HG03060 (cell line): ENCODE measurements at regions not wholly inside any gene's neighbourhood (a gene's known extent, or its start where the extent isn't known, plus 50 kb on each side); places are given as distances from the start of the nearest gene placed in this dataset.

Experiments
- ATAC-seq: cut with Tn5 transposase; IDR thresholded peaks from one replicate; pipeline ENCODE4 v1.9.1; 2021; ENCODE audit warnings: low read depth, moderate number of reproducible peaks; ENCODE audit not compliant: unreplicated experiment

DNA sequence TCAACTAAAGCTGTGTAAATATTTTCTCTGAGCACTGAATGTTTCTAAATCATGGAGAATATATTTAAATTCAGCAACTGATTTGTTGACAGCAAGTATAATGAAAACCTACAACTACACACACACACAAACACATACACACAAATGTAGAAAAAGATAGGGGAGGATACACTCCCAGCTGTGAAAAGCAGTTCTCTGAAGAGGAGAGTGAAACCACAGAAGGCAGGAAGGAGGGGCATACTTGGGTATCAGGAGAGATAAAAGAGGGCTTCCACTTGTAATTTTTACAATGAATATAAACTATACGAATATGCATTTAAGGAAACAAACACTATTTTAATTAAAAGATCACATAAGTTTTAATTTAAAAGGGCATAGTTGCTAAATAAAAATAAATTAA, 227.8 kb upstream of the SLC24A2 start:
- ATAC-seq = no peak

DNA sequence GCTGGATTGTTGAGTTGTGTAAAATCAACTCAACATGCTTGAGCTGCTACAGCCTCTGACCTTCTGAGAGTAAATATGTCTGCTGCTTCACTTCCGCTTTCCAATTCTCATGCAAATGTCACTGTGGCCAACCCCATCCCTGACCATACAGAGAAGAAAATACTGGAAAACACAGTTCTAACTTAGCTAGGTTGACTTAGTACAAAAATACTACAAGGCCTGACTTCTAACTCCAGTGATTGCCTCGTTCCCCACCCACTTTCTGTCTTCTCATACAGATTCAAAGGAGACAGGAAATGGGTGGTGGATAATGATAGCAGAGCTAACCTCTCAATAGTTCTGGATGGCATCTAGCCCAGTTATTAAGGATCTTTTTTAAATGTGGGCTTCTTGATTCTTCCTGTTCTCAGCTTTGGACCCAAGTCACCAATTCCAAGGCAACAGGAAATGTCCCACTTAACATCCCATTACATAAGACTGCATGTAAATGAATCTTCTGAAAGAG, 226.6 kb upstream of the SLC24A2 start:
- peak; percentile 71 for ATAC-seq

- ATAC-seq = no peak
These were observed 225.3 kb upstream of the SLC24A2 start for GRCh38 chr9:20014168-20014567.

DNA sequence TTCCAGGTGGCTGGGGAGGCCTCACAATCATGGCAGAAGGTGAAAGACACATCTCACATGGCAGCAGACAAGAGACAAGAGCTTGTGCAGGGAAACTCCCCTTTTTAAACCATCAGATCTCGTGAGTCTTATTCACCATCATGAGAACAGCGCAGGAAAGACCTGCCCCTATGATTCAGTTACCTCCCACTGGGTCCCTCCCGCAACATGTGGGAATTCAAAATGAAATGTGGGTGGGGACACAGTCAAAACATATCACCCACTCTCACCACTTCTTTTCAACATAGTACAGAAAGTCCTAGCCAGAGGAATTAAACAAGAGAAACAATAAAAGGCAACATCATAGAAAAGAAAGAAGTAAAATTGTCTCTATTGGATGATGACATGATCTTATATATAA, 223.4 kb upstream of the SLC24A2 start:
- no peak for ATAC-seq

DNA sequence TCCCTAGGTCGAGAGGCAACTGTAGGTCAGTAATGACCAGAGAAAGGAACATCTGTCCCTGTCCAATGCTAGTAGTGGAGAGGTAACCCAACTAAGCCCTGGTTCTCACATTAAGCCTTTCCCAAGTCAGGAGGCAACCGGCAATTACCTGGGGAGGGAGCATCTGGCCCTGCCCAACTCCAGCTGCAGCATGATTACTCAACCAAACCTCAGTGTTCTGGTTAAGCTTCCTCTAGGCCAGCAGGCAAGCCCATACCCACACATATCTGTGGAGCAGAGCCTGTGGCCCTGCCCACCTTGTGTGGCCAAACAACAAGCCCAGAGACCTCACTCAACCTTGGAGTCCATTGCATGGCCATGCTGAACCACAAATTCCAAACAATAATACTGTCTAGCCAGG, 220.8 kb upstream of the SLC24A2 start:
- ATAC-seq = no peak

- no peak for ATAC-seq
These were observed 213.2 kb upstream of the SLC24A2 start for GRCh38 chr9:20002011-20002410.

- no peak for ATAC-seq
These were observed 212.2 kb upstream of the SLC24A2 start for GRCh38 chr9:20001058-20001457.

DNA sequence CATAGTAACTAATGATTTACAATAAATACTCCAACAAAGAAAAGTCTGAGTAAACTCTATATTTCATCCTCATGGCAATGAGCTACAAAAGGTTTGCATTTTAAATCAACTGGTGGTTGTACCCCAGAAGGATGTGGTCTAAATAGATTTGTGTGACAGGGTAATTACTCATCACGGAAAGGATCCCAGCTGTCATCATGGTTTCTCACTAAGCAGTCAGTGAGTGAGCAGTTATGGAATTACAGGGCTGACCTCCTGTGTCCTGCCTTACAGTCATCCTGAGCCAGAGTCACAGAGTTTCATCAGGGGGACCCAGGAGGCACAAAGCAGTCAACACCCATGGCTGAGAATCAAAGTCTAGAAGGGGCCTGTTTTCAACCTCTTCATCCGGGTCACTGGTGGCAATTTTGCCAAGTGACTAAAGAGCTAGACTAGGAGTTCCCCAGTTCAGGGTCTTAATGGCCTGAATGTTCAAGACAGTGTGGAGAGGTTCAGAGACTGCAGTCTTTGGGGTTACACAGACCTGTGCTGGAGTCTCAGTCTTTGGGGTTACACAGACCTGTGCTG, 210.7 kb upstream of the SLC24A2 start:
- peak; percentile 94 for ATAC-seq

DNA sequence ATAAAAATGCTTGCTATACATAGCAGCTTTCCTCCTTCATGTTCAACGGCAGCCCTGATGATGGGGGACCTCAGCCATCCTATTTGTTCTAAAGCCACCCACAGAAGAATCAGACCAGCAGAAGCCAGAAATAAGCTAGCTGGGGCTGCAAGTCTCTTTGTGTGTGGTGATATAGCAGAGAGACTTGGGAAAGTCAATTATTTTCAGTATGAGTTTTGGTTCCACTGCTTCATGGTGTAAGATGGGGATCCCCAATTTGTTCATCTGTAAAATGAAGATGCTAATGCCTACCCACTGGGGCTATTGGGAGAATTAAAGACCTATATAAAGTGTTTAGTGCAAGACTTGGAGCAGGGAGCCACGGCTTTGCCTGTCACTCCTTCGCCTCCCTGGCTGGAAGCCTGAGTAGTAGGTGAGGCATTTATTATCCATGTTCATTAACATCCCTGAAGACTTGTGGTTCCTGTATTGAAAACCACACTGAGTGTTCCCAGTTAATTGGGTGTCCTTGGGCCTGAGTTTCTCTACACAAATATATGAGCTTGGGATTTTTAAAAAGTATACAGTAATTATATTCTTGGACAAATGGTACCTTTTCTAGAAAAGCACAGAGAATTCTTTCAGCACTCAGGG, 210.1 kb upstream of the SLC24A2 start:
- no peak for ATAC-seq

DNA sequence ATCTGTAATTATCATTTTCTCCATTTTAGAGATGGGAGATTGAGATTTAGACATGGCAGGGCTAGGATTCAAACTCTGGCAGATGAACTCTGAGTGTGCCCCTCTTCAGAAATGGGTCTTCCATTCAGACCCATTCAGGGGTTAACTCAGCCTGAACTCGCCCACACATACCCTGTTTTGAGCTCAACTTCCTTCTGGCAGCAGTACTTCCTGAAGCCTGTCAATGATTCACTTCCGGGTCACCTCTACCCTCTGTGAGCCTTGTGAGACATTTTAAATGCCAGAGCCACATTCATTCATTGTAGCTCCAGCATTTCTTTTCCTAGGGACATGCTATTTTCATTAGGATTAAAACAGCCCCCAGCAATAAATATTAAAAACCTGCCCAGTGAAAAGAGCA, 209.3 kb upstream of the SLC24A2 start:
- no peak for ATAC-seq

GRCh38 chr9:19995619-19996018, 206.8 kb upstream of the SLC24A2 start:
- ATAC-seq = no peak

DNA sequence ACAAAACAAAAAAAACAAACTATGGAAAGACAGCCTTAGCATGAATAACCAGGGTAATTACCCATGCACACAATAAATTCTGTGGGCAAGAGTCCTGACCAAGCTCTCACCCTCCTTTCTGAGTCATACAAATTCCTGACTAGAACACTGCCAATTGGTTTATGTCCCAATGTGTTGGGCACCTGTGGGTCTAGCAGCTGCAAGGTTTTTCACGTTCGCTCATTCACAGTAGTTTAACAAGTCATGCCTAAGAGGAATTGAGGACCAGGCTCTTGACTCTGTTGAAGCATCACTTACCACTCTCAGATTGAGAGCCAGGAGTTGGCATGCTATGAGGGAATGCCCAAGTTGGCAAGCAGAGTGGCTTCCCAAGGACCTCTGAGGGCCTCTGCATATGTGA, 205.5 kb upstream of the SLC24A2 start:
- no peak for ATAC-seq

- no peak for ATAC-seq
These were observed 203.7 kb upstream of the SLC24A2 start for GRCh38 chr9:19992556-19992955.

DNA sequence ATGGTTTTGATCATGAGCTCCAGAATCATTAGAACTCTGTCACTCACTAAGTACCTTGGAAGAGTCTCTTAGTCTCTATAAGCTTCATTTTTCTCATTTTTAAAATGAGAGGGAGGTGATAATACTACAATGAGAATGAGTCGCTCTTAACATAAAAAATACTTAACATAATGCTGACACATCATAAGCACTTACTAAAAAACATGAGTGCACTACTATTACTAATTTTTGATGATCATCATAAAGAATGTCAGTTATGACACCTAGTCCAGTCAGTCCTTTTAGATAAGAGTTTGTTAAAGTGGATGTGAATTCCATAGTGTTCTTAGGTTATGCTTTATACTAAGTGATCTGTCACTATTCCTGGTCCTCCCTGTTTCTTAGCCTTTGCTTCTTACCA, 200.4 kb upstream of the SLC24A2 start:
- no peak for ATAC-seq

- no peak for ATAC-seq
These were observed 199.4 kb upstream of the SLC24A2 start for GRCh38 chr9:19988281-19988680.

GRCh38 chr9:19985081-19985480, 196.2 kb upstream of the SLC24A2 start:
- ATAC-seq = no peak

DNA sequence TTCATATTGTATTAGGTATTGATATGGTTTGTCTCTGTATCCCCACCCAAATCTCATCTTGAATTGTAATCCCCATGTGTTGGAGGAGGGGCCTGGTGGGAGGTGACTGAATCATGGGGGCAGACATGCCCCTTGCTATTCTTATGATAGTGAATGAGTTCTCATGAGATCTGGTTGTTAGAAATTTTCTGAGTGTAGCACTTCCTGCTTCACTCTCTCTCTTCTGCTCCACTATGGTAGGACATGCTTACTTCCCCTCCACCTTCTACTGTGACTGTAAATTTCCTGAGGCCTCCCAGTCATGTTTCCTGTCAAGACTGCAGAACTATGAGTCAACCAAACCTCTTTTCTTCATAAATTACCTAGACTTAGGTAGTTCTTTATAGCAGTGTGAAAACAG, 187.4 kb upstream of the SLC24A2 start:
- no peak for ATAC-seq

GRCh38 chr9:19975499-19975898, 186.7 kb upstream of the SLC24A2 start:
- ATAC-seq = no peak

- no peak for ATAC-seq
These were observed 180.9 kb upstream of the SLC24A2 start for GRCh38 chr9:19969721-19970120.

DNA sequence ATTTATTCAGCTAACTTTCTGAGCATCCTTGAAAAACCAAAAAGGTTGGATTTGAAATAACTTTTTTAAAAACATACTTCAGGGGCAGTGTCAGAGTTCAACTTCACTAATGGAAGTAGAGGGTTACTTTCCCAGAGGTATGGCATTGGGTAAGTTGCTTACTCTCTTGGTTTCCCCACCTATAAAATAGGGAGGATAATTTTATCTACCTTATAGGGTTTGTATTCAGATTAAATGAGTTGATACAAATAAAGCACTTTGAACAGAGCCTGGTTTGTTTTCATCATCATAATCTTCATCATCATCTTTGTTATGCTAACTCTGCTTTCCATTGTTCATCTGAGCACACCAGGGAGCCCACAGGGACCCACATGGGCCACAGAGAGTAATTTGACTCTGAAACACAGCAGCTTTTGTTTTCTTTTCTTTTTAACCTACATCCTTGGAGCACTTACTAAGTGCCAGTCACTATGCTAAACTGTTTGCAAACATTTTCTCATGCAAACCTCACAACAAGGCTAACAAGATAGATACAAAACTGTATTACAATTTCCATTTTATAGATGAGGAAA, 179.1 kb upstream of the SLC24A2 start:
- no peak for ATAC-seq

- no peak for ATAC-seq
These were observed 178.5 kb upstream of the SLC24A2 start for GRCh38 chr9:19967216-19967887.

- no peak for ATAC-seq
These were observed 176.5 kb upstream of the SLC24A2 start for GRCh38 chr9:19965336-19965735.
